Cardiac muscle cell (in vitro differentiated cells and primary cell): ENCODE measurements at regions not wholly inside any gene's neighbourhood (a gene's known extent, or its start where the extent isn't known, plus 50 kb on each side); places are given as distances from the start of the nearest gene placed in this dataset.

Experiments used
- DNase-seq, 2 donors: peaks; one replicate each; pipeline versions ENCODE4 v3.0.0 to v3.0.0-alpha.2; 2010 to 2017; ENCODE audit warnings: low read depth in 1 of 2, low spot score in 1 of 2
- H3K27ac ChIP-seq: fragments of 200-600 bp; sonication (generic); 2 replicates; pipeline ENCODE4 v1.5.1; 2016
- H3K27me3 ChIP-seq: fragments of 200-600 bp; sonication (generic); 2 replicates; pipeline ENCODE4 v1.6.0; 2016; ENCODE audit warnings: control low read depth
- H3K36me3 ChIP-seq: fragments of 200-600 bp; sonication (generic); 2 replicates; pipeline ENCODE4 v1.5.1; 2016; ENCODE audit warnings: control low read depth
- H3K4me1 ChIP-seq: fragments of 200-600 bp; sonication (generic); 2 replicates; pipeline ENCODE4 v1.8.1; 2017; ENCODE audit warnings: low read depth, mild to moderate bottlenecking, mixed run types
- H3K4me3 ChIP-seq: fragments of 200-600 bp; sonication (generic); 2 replicates; pipeline ENCODE4 v1.5.1; 2016; ENCODE audit warnings: mild to moderate bottlenecking
- H3K9me3 ChIP-seq: fragments of 200-600 bp; sonication (generic); 2 replicates; pipeline ENCODE4 v1.5.1; 2017; ENCODE audit warnings: low read depth, mild to moderate bottlenecking, control low read depth
- CTCF ChIP-seq: IDR thresholded peaks from 2 replicates; pipeline ENCODE4 v1.5.1; 2012; ENCODE audit warnings: low read depth, mild to moderate bottlenecking, low read length

- peaks cover 6% of the 10 kb centered on the region for H3K4me1 ChIP-seq
- no peaks in the 10 kb centered on the region for H3K36me3 ChIP-seq
- no peak overlapping the region for H3K4me3 ChIP-seq
- H3K9me3 ChIP-seq = no peaks in the 10 kb centered on the region
- H3K27ac ChIP-seq = no peak overlapping the region
- no peak for TF ChIP-seq CTCF
- DNase-seq = no peak
- H3K27me3 ChIP-seq = peaks cover 66% of the 10 kb centered on the region
Measured at GRCh38 chr14:97410667-97411620, 613.8 kb downstream of the VRK1 start.

- no peak for TF ChIP-seq CTCF
- DNase-seq = no peak
- Histone ChIP-seq H3K36me3 (no peaks in the 10 kb centered on the region), H3K27ac (no peak overlapping the region), H3K9me3 (no peaks in the 10 kb centered on the region), H3K4me3 (no peak overlapping the region), H3K27me3 (peaks cover 76% of the 10 kb centered on the region), H3K4me1 (peaks cover 6% of the 10 kb centered on the region)
Measured at GRCh38 chr14:97411938-97412612, 614.9 kb downstream of the VRK1 start.

- Histone ChIP-seq H3K27ac (no peak overlapping the region), H3K4me1 (peaks cover 6% of the 10 kb centered on the region), H3K27me3 (peaks cover 76% of the 10 kb centered on the region), H3K9me3 (no peaks in the 10 kb centered on the region), H3K36me3 (no peaks in the 10 kb centered on the region), H3K4me3 (no peak overlapping the region)
- TF ChIP-seq CTCF = no peak
- DNase-seq = no peak
Measured at GRCh38 chr14:97413022-97413539, 615.9 kb downstream of the VRK1 start.

- no peak for DNase-seq
- peaks cover 76% of the 10 kb centered on the region for H3K27me3 ChIP-seq
- peaks cover 6% of the 10 kb centered on the region for H3K4me1 ChIP-seq
- H3K36me3 ChIP-seq = no peaks in the 10 kb centered on the region
- no peak overlapping the region for H3K4me3 ChIP-seq
- H3K27ac ChIP-seq = no peak overlapping the region
- no peaks in the 10 kb centered on the region for H3K9me3 ChIP-seq
- TF ChIP-seq CTCF = no peak
Measured at GRCh38 chr14:97413966-97414717, 617.0 kb downstream of the VRK1 start.

- Histone ChIP-seq H3K9me3 (no peaks in the 10 kb centered on the region), H3K4me3 (no peak overlapping the region), H3K27ac (no peak overlapping the region), H3K36me3 (no peaks in the 10 kb centered on the region), H3K27me3 (peaks cover 72% of the 10 kb centered on the region), H3K4me1 (peaks cover 6% of the 10 kb centered on the region)
- DNase-seq = no peak
- no peak for TF ChIP-seq CTCF
Measured at GRCh38 chr14:97414718-97415098, 617.5 kb downstream of the VRK1 start.
